ENCODE measurements at regions not wholly inside any gene's neighbourhood (a gene's known extent, or its start where the extent isn't known, plus 50 kb on each side); places are given as distances from the start of the nearest gene placed in this dataset.

DNA sequence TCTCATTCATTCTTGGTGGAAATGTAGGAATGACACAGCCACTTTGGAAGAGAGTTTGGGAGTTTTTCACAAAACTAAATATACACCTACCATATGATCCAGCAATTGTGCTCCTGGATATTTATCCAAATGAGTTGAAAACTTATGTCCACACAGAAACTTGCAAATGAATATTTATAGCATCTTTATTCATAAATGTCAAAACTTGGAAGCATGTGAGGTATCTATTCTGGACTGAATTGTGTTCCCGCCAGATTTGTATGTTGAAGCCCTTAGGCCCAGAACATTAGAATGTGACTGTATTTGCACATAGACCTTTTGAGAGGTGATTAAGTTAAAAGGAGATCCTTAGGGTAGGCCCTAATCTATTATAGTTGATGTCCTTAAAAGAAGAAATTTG lies 409.4 kb upstream of the SYT4 start:
- no peak for TF ChIP-seq POLR2AphosphoS5 (IDR thresholded peaks at IDR 0.05; ENCODE audit: low read depth)
- TF ChIP-seq, protein P1, sequence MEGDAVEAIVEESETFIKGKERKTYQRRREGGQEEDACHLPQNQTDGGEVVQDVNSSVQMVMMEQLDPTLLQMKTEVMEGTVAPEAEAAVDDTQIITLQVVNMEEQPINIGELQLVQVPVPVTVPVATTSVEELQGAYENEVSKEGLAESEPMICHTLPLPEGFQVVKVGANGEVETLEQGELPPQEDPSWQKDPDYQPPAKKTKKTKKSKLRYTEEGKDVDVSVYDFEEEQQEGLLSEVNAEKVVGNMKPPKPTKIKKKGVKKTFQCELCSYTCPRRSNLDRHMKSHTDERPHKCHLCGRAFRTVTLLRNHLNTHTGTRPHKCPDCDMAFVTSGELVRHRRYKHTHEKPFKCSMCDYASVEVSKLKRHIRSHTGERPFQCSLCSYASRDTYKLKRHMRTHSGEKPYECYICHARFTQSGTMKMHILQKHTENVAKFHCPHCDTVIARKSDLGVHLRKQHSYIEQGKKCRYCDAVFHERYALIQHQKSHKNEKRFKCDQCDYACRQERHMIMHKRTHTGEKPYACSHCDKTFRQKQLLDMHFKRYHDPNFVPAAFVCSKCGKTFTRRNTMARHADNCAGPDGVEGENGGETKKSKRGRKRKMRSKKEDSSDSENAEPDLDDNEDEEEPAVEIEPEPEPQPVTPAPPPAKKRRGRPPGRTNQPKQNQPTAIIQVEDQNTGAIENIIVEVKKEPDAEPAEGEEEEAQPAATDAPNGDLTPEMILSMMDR (IDR thresholded peaks at IDR 0.05; ENCODE audit: insufficient read depth, low read length): no peak
- no peak for TF ChIP-seq GABPA (IDR thresholded peaks at IDR 0.05; ENCODE audit: low read depth)
- no peak for TF ChIP-seq REST (IDR thresholded peaks at IDR 0.05; ENCODE audit: insufficient replicate concordance, low read depth)
- no peak for TF ChIP-seq SPI1 (IDR thresholded peaks at IDR 0.05; ENCODE audit: borderline replicate concordance, low read depth)

Data from HL-60 (cell line).